GM21423 (cell line): ENCODE measurements at regions not wholly inside any gene's neighbourhood (a gene's known extent, or its start where the extent isn't known, plus 50 kb on each side); places are given as distances from the start of the nearest gene placed in this dataset.

Experiments used
- ATAC-seq: cut with Tn5 transposase; IDR thresholded peaks from one replicate; pipeline ENCODE4 v1.9.1; 2021; ENCODE audit warnings: mild to moderate bottlenecking, moderate library complexity; ENCODE audit not compliant: unreplicated experiment

DNA sequence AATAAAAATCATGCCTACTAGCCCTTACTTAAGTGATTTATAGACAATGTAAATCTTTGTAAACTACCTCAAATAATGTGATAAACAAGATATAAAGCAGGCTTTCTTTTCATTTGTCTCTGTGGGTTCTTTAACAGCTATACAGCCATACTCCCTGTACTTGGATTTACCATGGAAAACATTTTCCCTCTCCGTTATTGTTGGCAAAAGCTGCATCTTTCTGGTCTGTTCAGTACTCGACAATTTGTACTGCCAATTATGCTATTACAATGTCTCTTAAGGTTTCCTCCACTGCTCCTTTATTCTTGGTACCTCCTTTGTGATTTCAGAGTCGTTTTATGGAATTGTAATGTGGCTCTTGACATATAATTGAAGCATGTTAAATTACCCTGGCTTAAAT is 426.3 kb upstream of the PKDCC start:
- ATAC-seq: no peak

GRCh38 chr2:41622301-41622700 is 425.5 kb upstream of the PKDCC start:
- no peak for ATAC-seq

DNA sequence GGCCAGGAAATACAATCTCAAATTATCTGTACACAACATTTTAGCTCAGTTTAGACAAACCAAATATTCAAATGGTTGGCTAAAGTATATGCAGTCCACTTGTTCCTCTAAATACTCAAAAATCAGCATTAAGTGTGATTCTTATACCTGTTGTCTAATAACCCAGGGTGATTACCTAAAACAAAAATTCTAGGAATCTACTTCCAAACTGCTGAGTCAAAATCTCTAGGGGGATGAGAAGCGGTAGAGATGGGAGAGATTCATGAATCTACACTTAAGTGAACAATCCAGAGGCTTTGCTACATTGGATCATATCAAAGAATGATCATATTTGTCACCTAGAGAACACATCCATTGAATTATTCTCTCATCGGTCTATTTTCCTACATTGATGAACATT is 420.9 kb upstream of the PKDCC start:
- ATAC-seq: no peak

DNA sequence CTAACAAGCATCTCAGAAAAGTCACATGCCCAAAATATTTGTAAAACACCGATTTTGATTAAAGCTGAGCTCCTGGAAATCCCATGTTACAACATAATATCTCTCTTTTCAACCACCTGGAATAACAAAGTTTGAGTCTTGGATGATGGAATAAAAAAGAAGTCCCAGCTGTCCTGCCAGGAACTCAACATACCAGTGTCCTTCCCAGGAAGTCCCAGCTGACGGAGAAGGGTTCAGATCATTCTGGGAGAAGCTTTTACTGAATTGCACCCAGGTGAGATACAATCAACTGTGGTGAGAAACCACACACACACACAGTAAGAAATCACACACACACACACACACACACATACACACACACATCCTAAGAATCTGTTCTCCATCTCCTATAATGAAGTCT is 413.1 kb upstream of the PKDCC start:
- ATAC-seq: no peak

- ATAC-seq: no peak
These were observed 402.9 kb upstream of the PKDCC start for GRCh38 chr2:41644936-41645335.

GRCh38 chr2:41647468-41648050 is 400.3 kb upstream of the PKDCC start:
- ATAC-seq: no peak

GRCh38 chr2:41657226-41657625 is 390.6 kb upstream of the PKDCC start:
- ATAC-seq: no peak

GRCh38 chr2:41659758-41660157 is 388.1 kb upstream of the PKDCC start:
- no peak for ATAC-seq

- ATAC-seq: no peak
These were observed 385.4 kb upstream of the PKDCC start for GRCh38 chr2:41662461-41662860.

DNA sequence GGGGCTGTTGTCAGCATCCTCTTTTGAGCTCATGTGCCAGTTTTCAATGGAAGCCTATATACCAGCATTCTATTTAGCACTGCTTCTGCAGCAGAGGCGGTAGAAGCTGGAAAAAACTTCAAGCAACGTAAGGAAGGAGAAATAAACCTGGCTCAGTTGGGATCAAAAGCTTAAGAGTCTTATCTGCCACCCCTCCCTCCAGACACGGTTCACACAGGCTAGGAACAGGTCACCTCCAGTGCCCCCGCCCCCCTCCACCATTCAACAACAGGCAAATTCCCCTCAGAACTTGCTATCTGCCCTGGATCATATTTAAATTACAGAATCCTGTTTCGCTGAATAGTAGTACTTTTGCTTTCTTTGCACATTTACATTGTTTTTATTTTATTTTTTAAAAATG is 384.8 kb upstream of the PKDCC start:
- ATAC-seq: no peak

DNA sequence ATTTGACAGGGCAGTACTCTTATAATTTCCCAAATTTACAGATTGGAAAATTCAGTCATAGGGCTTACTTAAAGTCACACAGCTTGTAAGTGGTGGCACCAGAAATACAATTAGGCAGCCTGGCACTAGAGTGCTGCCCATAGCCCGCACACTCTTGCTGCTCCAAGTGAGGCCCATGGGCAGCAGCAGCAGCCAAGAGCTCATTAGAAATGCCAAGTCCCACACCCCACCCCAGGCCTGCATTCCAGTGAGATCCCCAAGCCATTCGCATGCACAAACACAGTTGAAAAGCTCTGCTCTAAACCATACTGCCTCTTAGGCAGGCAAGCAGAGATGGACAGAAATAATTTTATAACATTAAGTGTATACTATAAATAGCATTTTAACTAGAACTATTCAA is 379.3 kb upstream of the PKDCC start:
- no peak for ATAC-seq

GRCh38 chr2:41678639-41679038 is 369.2 kb upstream of the PKDCC start:
- no peak for ATAC-seq

- no peak for ATAC-seq
These were observed 361.7 kb upstream of the PKDCC start for GRCh38 chr2:41686156-41686555.

DNA sequence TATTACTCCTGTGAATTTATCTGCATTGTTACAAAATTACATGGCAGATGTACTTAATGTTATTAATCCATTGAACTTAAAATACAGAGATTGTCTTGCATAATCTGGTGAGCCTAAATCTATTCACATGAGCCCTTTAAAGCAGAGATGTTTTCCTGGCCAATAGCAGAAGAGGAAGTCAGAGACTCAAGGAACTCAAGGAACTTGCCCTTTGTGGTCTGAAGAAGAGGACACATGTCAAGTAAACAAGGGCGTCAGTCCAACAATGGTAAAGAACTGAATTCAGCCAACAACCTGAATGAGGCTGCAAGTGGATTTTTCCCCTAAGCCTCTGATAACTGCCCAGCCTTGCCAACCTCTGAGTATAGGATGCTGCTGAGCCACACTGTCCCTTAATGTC is 356.3 kb upstream of the PKDCC start:
- no peak for ATAC-seq

GRCh38 chr2:41694536-41695049 is 353.2 kb upstream of the PKDCC start:
- no peak for ATAC-seq

DNA sequence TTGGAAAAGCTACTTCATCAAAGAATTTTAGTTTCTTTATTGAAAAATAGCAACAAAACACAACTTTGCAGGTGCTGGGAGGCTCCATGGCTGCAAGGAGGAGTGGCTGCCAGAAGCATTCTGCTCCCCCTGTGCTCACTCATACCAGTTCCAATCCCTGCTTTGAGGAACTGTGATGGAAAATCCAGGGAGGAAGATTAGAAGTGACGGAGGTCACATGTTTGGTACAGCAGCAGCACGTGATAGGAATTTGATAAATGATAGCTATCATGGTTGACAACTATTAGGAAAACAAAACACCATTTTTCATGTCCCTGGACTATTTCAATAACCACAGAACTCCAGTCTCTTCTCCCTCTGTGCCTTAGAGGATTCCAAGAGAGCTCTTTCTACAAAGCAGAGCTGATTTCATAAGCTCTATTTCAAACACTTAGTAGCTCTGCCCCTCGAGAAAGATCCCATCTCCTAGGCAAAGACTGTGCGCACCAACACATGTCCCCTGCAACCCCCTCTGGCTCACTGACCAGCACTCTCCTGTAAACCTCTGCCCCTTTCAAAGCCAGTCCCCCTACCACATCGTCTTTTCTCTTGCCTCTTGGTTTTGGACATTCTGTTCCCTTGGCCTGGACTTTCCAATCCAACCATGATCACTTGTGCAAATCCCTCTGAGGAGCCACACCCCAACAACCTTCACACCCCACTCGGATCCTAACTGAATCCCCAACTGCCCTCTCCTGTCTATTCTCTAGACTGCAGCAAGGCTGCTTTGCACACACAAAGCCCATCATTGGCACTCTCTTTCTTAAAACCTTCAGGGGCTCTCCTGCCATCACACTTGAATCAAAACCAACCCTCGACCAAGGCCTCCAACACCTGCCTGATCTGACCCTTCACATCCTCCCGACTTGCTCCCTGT is 352.4 kb upstream of the PKDCC start:
- no peak for ATAC-seq

DNA sequence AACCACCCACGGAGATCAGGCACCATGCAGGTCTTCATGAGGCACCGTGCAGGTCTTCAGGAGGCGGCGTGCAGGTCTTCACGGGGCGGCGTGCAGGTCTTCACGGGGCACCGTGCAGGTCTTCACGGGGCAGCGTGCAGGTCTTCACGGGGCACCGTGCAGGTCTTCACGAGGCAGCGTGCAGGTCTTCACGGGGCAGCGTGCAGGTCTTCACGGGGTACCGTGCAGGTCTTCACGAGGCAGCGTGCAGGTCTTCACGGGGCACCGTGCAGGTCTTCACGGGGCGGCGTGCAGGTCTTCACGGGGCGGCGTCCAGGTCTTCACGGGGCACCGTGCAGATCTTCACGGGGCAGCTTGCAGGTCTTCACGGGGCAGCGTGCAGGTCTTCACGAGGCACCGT is 350.4 kb upstream of the PKDCC start:
- no peak for ATAC-seq

DNA sequence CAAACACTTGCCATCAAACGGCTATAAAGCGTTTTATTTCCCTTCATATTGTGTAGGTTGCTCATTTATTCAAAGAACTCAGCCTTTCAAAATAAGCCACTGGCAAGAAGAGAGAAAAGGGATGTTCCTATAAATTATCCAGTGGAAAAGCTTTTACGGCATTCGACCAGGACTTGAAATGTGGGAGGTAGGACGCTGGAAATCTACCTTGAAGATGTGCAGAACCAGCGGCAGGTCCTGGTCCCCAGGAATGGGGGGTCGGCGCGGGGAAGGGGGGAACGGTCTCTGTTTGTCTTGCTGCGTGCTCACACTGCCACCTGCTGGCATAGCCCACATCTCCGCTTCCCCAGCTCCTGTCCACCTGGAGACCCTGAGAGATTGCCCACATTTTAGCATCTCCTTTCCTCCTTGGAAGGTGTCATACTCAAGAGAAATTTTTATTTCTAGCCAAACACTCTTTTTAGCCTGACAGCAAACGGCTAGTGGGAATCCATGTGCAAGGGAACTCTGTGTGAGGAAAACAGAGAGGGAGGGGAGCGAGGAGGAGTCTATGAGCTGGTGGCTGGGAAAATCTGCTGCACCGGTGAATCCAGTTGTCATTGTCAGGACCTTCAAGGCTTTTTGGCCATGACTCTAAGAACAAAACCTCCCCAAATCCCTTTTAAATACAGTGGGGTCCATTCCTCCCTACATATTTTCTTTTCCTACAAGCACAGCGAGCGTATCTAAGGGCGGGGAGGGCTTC is 349.0 kb upstream of the PKDCC start:
- no peak for ATAC-seq

- no peak for ATAC-seq
These were observed 346.6 kb upstream of the PKDCC start for GRCh38 chr2:41701231-41701630.

DNA sequence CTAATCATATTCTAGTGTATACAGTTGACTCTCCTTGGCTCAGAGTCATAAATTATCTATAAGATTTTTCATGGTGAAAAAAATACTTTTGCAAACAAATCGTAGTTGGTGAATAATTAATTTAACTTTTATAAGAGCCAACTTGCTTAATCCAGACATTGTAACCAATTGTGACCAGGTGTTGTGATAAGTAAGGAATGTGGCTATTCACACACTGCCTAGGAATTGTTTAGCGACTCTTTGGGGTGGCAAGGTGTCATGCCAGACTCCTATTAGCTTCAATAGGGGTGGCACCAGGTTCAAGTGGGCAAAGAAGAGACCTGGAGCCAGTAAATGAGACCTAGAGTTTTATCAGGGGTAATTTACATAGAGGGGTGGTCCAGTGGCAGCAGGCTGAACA is 344.7 kb upstream of the PKDCC start:
- no peak for ATAC-seq

DNA sequence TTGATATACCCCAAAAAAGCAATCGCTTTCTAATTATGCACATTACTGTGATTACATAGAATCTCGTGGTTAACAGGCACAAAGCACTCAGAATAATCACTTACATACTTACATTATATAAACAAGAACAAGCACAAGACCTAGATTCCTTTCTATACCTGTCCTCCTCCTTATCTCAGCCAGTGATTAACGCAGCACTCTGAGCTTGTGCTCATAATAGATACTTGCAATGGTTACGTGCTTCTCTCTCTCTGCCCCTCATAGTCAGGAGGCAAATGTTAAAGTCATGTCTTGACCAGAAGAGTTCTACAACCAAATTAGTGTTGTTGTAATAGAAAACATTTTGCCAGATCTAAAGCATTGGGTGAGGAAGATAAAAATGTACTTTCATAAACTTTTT is 342.2 kb upstream of the PKDCC start:
- ATAC-seq: no peak

DNA sequence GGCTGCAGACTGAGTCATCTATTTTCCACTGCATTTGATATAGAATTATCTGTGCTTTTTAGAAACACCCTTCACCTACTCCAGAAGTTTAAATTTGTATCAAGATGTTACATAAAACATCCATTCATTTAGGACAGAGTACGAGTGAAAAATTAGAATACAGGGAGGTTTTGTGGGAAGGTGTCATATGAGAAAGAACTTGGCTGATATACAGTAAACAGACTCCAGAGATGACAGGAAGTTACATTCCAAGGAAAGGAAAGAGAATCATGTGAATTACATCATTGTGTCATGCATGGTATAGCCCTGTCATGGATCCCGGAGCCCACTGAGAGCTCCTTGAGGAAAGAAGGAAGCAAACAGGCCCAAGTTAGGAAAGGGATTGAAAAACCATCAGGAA is 341.5 kb upstream of the PKDCC start:
- ATAC-seq: no peak
